Hematopoietic multipotent progenitor cell treated with erythropoietin and hydrocortisone succinate and interleukin-3 and kit ligand, for 15 days (in vitro differentiated cells): ENCODE measurements at regions not wholly inside any gene's neighbourhood (a gene's known extent, or its start where the extent isn't known, plus 50 kb on each side); places are given as distances from the start of the nearest gene placed in this dataset.

Experiments used
- DNase-seq: peaks from one replicate; pipeline ENCODE4 v3.0.0-alpha.2; 2015; ENCODE audit warnings: low spot score

GRCh38 chr9:105147110-105147871 is 97.2 kb upstream of the SLC44A1 start:
- no peak for DNase-seq

- no peak for DNase-seq
These were observed 96.0 kb upstream of the SLC44A1 start for GRCh38 chr9:105148328-105149006.

GRCh38 chr9:105150991-105151685 is 93.3 kb upstream of the SLC44A1 start:
- DNase-seq, result no peak

GRCh38 chr9:105151686-105151995 is 92.8 kb upstream of the SLC44A1 start:
- DNase-seq, result no peak

- no peak for DNase-seq
These were observed 89.7 kb upstream of the SLC44A1 start for GRCh38 chr9:105154723-105155191.

- peak; percentile 58 for DNase-seq
These were observed 87.3 kb upstream of the SLC44A1 start for GRCh38 chr9:105157171-105157583.

GRCh38 chr9:105158020-105158419 is 86.4 kb upstream of the SLC44A1 start:
- DNase-seq, result no peak

GRCh38 chr9:105158898-105159297 is 85.6 kb upstream of the SLC44A1 start:
- no peak for DNase-seq

- DNase-seq, result no peak
These were observed 75.6 kb upstream of the SLC44A1 start for GRCh38 chr9:105168870-105169319.

GRCh38 chr9:105171076-105171475 is 73.4 kb upstream of the SLC44A1 start:
- DNase-seq, result no peak

- no peak for DNase-seq
These were observed 72.9 kb upstream of the SLC44A1 start for GRCh38 chr9:105171589-105171988.

GRCh38 chr9:105172436-105172835 is 72.0 kb upstream of the SLC44A1 start:
- DNase-seq, result no peak

GRCh38 chr9:105173306-105173705 is 71.1 kb upstream of the SLC44A1 start:
- DNase-seq, result no peak

- no peak for DNase-seq
These were observed 70.6 kb upstream of the SLC44A1 start for GRCh38 chr9:105173826-105174225.

GRCh38 chr9:105176194-105176593 is 68.3 kb upstream of the SLC44A1 start:
- no peak for DNase-seq

- no peak for DNase-seq
These were observed 66.4 kb upstream of the SLC44A1 start for GRCh38 chr9:105178076-105178475.

- DNase-seq, result no peak
These were observed 56.7 kb upstream of the SLC44A1 start for GRCh38 chr9:105187781-105188180.

- DNase-seq, result no peak
These were observed 55.7 kb upstream of the SLC44A1 start for GRCh38 chr9:105188746-105189145.

GRCh38 chr9:105191508-105192121 is 52.8 kb upstream of the SLC44A1 start:
- DNase-seq, result no peak

- DNase-seq, result no peak
These were observed 50.9 kb upstream of the SLC44A1 start for GRCh38 chr9:105193560-105193959.

- DNase-seq, result no peak
These were observed 50.2 kb upstream of the SLC44A1 start for GRCh38 chr9:105194234-105194633.
